PC-3 (cell line): ENCODE measurements at regions not wholly inside any gene's neighbourhood (a gene's known extent, or its start where the extent isn't known, plus 50 kb on each side); places are given as distances from the start of the nearest gene placed in this dataset.

Experiments
- ATAC-seq: fragments of 200-7000 bp; cut with Tn5 transposase; 2 replicates; pipeline ENCODE4 v1.9.1; 2020; ENCODE audit warnings: mild to moderate bottlenecking, moderate library complexity
- BruUV-seq: library from RNA; stranded (reverse); fragments of 400-500 nt; replicated peaks from 2 replicates; lab custom pipeline; 2021; lab: Mats Ljungman, UMichigan
- CTCF ChIA-PET: fragments of 300-600 bp; sonication (Branson Sonifier 250); formaldehyde crosslinking; loops from one replicate; lab custom pipeline; 2022; ENCODE audit warnings: antibody characterized with exemption; lab: Charles Lee
- POLR2A ChIA-PET: fragments of 300-600 bp; sonication (Branson Sonifier 250); formaldehyde crosslinking; loops from one replicate; lab custom pipeline; 2022; ENCODE audit warnings: antibody characterized with exemption; ENCODE audit not compliant: unreplicated experiment; lab: Charles Lee
- DNase-seq: peaks from one replicate; pipeline ENCODE4 v3.0.0-alpha.2; 2015
- H2AFZ ChIP-seq: fragments of 300-600 bp; sonication (generic); 2 replicates; pipeline ENCODE4 v1.6.0; 2016; ENCODE audit warnings: antibody characterized with exemption, low read length
- H3F3A ChIP-seq: fragments of 300-600 bp; sonication (generic); one replicate; pipeline ENCODE4 v1.6.0; 2017; ENCODE audit warnings: antibody characterized with exemption, low read length, control low read depth, mild to moderate bottlenecking; ENCODE audit not compliant: unreplicated experiment
- H3K27ac ChIP-seq: fragments of 300-600 bp; sonication (generic); 2 replicates; pipeline ENCODE4 v1.5.1; 2016; ENCODE audit warnings: mild to moderate bottlenecking, low read length
- H3K27me3 ChIP-seq: fragments of 300-600 bp; sonication (generic); 2 replicates; pipeline ENCODE4 v1.6.1; 2016; ENCODE audit warnings: low read length, mixed read lengths
- H3K36me3 ChIP-seq: fragments of 300-600 bp; sonication (generic); 2 replicates; pipeline ENCODE4 v1.6.1; 2016; ENCODE audit warnings: low read depth, mixed run types, low read length, mixed read lengths
- H3K4me1 ChIP-seq: fragments of 300-600 bp; sonication (generic); 2 replicates; pipeline ENCODE4 v1.5.1; 2016; ENCODE audit warnings: low read length; ENCODE audit not compliant: insufficient read depth
- H3K4me2 ChIP-seq: fragments of 300-600 bp; sonication (generic); 2 replicates; pipeline ENCODE4 v1.6.0; 2016; ENCODE audit warnings: low read length
- H3K4me3 ChIP-seq: fragments of 300-600 bp; sonication (generic); 2 replicates; pipeline ENCODE4 v1.5.1; 2016; ENCODE audit warnings: mild to moderate bottlenecking, low read length, mixed read lengths
- H3K79me2 ChIP-seq: fragments of 300-600 bp; sonication (generic); 2 replicates; pipeline ENCODE4 v1.6.1; 2017; ENCODE audit warnings: low read length, mixed read lengths
- H3K9ac ChIP-seq: fragments of 300-600 bp; sonication (generic); 2 replicates; pipeline ENCODE4 v1.6.0; 2016; ENCODE audit warnings: mild to moderate bottlenecking, low read length
- H3K9me2 ChIP-seq: fragments of 300-600 bp; sonication (generic); replicated peaks from 2 replicates; pipeline ENCODE4 v1.6.1; 2016; ENCODE audit warnings: mixed run types, low read length, mixed read lengths
- H3K9me3 ChIP-seq: fragments of 300-600 bp; sonication (generic); 2 replicates; pipeline ENCODE4 v1.6.1; 2016; ENCODE audit warnings: low read length, mixed read lengths
- H4K20me1 ChIP-seq: fragments of 300-600 bp; sonication (generic); 2 replicates; pipeline ENCODE4 v1.6.1; 2016; ENCODE audit warnings: low read length, mixed read lengths
- EZH2 ChIP-seq: fragments of 300-600 bp; sonication (generic); IDR thresholded peaks from one replicate; pipeline ENCODE4 v1.6.1; 2017; ENCODE audit warnings: antibody characterized with exemption, mild to moderate bottlenecking, low read length; ENCODE audit not compliant: unreplicated experiment
- EZH2phosphoT487 ChIP-seq: fragments of 300-600 bp; sonication (generic); IDR thresholded peaks from 2 replicates; pipeline ENCODE4 v1.6.1; 2018; ENCODE audit warnings: mild to moderate bottlenecking, antibody characterized with exemption, low read length, borderline replicate concordance
- intact Hi-C: fragments of 100-400 bp; cut with micrococcal nuclease; formaldehyde crosslinking; loops from 2 replicates; pipeline ENCODE4 v1.9.0; 2023
- TF ChIP-seq, protein P1 (sequence below): fragments of 300-600 bp; sonication (generic); conservative IDR thresholded peaks from 2 replicates; pipeline ENCODE4 v1.5.1; 2017; ENCODE audit warnings: antibody characterized with exemption, low read depth, mild to moderate bottlenecking, low read length

DNA sequence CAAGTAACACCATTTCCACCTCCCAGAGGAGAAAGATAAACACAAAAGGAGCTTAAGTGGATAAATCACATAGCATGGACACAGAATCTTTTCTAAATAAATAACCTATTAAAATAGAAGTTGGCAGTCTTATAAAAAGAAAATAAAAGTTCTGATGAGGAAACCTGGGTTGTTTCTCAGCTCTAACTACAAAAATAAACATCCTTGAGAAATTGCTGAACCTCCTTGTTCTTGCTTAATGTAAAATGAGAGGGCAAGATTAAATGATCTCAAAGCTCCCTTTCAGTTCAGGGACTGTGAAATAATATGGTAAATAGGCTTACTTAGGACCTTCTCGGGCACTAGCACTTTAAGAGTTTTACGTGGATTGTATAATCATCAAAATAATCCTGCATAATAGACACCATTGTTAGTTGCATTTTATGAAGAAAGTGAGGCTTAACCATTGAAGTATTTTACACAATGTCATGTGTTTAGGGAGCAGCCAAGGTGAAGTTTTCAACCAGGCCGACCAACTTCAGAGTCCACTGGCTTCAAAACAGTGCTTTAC lies 214.0 kb upstream of the NOVA1 start:
- DNase-seq (no peak), ATAC-seq (peak; percentile 20; the same call in 1 of the 2 replicates)
- H3K27me3 ChIP-seq, result no peaks in the 10 kb centered on the region
- H3K27ac ChIP-seq, result no peak overlapping the region
- BruUV-seq, result no TSS peak
- H3K9ac ChIP-seq, result no peak overlapping the region
- no peaks in the 10 kb centered on the region for H3F3A ChIP-seq
- ChIA-PET POLR2A (interaction anchor here (0.6 kb wide), 1 partner anchor 102 kb away, joined by 5 read pairs; no protein-coding TSS in a partner anchor), CTCF (no interaction called here)
- no peaks in the 10 kb centered on the region for H4K20me1 ChIP-seq
- no peak for TF ChIP-seq EZH2phosphoT487
- no peak for TF ChIP-seq EZH2
- TF ChIP-seq, protein P1, sequence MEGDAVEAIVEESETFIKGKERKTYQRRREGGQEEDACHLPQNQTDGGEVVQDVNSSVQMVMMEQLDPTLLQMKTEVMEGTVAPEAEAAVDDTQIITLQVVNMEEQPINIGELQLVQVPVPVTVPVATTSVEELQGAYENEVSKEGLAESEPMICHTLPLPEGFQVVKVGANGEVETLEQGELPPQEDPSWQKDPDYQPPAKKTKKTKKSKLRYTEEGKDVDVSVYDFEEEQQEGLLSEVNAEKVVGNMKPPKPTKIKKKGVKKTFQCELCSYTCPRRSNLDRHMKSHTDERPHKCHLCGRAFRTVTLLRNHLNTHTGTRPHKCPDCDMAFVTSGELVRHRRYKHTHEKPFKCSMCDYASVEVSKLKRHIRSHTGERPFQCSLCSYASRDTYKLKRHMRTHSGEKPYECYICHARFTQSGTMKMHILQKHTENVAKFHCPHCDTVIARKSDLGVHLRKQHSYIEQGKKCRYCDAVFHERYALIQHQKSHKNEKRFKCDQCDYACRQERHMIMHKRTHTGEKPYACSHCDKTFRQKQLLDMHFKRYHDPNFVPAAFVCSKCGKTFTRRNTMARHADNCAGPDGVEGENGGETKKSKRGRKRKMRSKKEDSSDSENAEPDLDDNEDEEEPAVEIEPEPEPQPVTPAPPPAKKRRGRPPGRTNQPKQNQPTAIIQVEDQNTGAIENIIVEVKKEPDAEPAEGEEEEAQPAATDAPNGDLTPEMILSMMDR, result no peak
- H3K4me3 ChIP-seq, result no peak overlapping the region
- no peaks in the 10 kb centered on the region for H3K79me2 ChIP-seq
- H3K9me2 ChIP-seq, result no peaks in the 10 kb centered on the region
- H3K36me3 ChIP-seq, result no peaks in the 10 kb centered on the region
- H3K4me1 ChIP-seq, result peaks cover 11% of the 10 kb centered on the region
- intact Hi-C loops, result no loop called here
- no peak overlapping the region for H3K4me2 ChIP-seq
- no peaks in the 10 kb centered on the region for H3K9me3 ChIP-seq
- H2AFZ ChIP-seq, result peak overlapping the region; percentile 22

DNA sequence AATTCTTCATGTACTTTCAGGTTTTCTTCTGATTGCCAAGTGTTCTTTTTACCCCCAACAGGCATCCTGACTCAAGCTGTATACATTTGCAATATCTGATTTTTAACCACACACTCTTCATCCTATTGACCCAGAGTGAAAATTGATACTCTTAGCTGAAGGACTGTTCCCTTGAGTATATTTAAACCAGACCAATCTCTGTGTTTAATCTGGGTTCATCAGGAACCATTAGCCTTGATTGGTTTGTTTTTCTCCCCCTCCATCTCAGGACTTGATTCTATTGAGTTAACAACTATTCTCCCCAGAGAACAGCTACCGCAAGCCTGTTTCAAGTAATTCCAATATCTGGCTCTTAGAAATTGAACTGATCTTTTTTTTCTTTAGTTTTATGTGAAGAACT lies 222.3 kb upstream of the NOVA1 start:
- Histone ChIP-seq H3K27me3 (no peaks in the 10 kb centered on the region), H3K27ac (peak overlapping the region; percentile 68), H2AFZ (peak overlapping the region; percentile 8; the same call in 1 of the 2 replicates), H3K9me3 (no peaks in the 10 kb centered on the region), H3K4me1 (peaks cover 27% of the 10 kb centered on the region), H3K9me2 (no peaks in the 10 kb centered on the region), H3K4me2 (peak overlapping the region; percentile 64), H3K9ac (peak overlapping the region; percentile 5; the same call in 1 of the 2 replicates), H3K36me3 (no peaks in the 10 kb centered on the region), H3K79me2 (no peaks in the 10 kb centered on the region), H4K20me1 (no peaks in the 10 kb centered on the region), H3F3A (no peaks in the 10 kb centered on the region), H3K4me3 (peak overlapping the region; percentile 34)
- ChIA-PET CTCF (no interaction called here), POLR2A (no interaction called here)
- intact Hi-C loops, result loop anchor here (5.0 kb wide), 1 partner anchor 43 kb away; no protein-coding TSS in a partner anchor
- peak; percentile 76 for DNase-seq
- no TSS peak for BruUV-seq
- ATAC-seq, result peak; percentile 77
- TF ChIP-seq, protein P1, result no peak
- TF ChIP-seq EZH2phosphoT487, result no peak
- no peak for TF ChIP-seq EZH2

DNA sequence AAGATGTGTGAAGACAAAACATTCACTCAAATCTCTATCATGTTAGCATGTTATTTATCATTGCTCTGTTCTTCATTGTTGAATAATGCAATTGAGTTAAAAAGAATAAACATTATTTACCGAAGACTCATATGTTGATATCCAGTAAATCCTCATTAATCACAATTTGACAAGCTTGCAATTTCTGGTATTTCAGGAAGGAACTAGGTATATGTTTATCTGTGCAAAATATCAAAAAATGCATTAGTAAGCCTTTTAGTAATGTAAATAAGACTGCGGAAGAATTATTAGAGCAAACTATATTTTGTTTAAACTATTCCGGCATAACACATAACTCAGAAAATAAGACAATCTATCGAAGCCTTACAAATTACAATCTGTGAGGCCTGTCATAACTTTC lies 222.7 kb upstream of the NOVA1 start:
- Histone ChIP-seq H3K4me3 (peak overlapping the region; percentile 34), H3K36me3 (no peaks in the 10 kb centered on the region), H3K27ac (peak overlapping the region; percentile 68), H4K20me1 (no peaks in the 10 kb centered on the region), H3K4me2 (peak overlapping the region; percentile 64), H3K9me3 (no peaks in the 10 kb centered on the region), H3K9me2 (no peaks in the 10 kb centered on the region), H2AFZ (peak overlapping the region; percentile 8), H3K27me3 (no peaks in the 10 kb centered on the region), H3F3A (no peaks in the 10 kb centered on the region), H3K4me1 (peaks cover 27% of the 10 kb centered on the region), H3K9ac (peak overlapping the region; percentile 5; the same call in 1 of the 2 replicates), H3K79me2 (no peaks in the 10 kb centered on the region)
- intact Hi-C loops, result loop anchor here (5.0 kb wide), 1 partner anchor 43 kb away; no protein-coding TSS in a partner anchor
- TF ChIP-seq EZH2phosphoT487, result no peak
- TF ChIP-seq EZH2, result no peak
- TF ChIP-seq, protein P1, result no peak
- ATAC-seq, result peak; percentile 90
- peak; percentile 83 for DNase-seq
- ChIA-PET POLR2A (no interaction called here), CTCF (no interaction called here)
- no TSS peak for BruUV-seq
